SK-N-SH (cell line): ENCODE measurements at regions not wholly inside any gene's neighbourhood (a gene's known extent, or its start where the extent isn't known, plus 50 kb on each side); places are given as distances from the start of the nearest gene placed in this dataset.

Experiments used
- CTCF ChIA-PET: fragments of 300-600, 350-600 bp; formaldehyde crosslinking; extraction: SDS; loops from one replicate; lab custom pipeline; 2021; lab: Yijun Ruan, JAX
- POLR2A ChIA-PET: fragments of 350-600 bp; sonication (Branson Sonifier 250); formaldehyde crosslinking; extraction: SDS; loops from one replicate; lab custom pipeline; 2020; ENCODE audit warnings: antibody characterized with exemption, inconsistent platforms; lab: Yijun Ruan, JAX
- DNase-seq: peaks from one replicate; pipeline ENCODE4 v3.0.0; 2012
- H2AFZ ChIP-seq: fragments of 200-600 bp; sonication (generic); 2 replicates; pipeline ENCODE4 v1.8.1; 2016; ENCODE audit warnings: antibody characterized with exemption, mild to moderate bottlenecking, low read depth
- H3F3A ChIP-seq: fragments of 200-600 bp; sonication (generic); replicated peaks from 2 replicates; pipeline ENCODE3; 2016; ENCODE audit warnings: antibody characterized with exemption, mild to moderate bottlenecking; ENCODE audit not compliant: insufficient read depth
- H3K27ac ChIP-seq, 2 experiments: fragments of 200-500 bp in 1 of 2; fragments of 200-600 bp in 1 of 2; sonication (Bioruptor generic) in 1 of 2; sonication (generic), shearing (Covaris generic) in 1 of 2; 2 replicates each; pipeline versions ENCODE4 v1.5.1 to v1.6.1; 2014 to 2016; ENCODE audit warnings: low read depth in 2 of 2, inconsistent platforms in 1 of 2, low read length in 1 of 2, mild to moderate bottlenecking in 1 of 2, mixed read lengths in 1 of 2
- H3K27me3 ChIP-seq: fragments of 200-600 bp; sonication (generic), shearing (Covaris generic); 2 replicates; pipeline ENCODE4 v1.6.1; 2016; ENCODE audit warnings: mixed run types; ENCODE audit not compliant: insufficient read depth
- H3K36me3 ChIP-seq, 2 experiments: fragments of 200-500 bp in 1 of 2; fragments of 200-600 bp in 1 of 2; sonication (Bioruptor generic) in 1 of 2; sonication (generic) in 1 of 2; replicated peaks in 1 of 2; 2 replicates each; pipeline versions ENCODE3 to v1.5.1; 2014 to 2016; ENCODE audit warnings: low read length in 1 of 2, mild to moderate bottlenecking in 1 of 2; ENCODE audit not compliant: insufficient read depth in 2 of 2, control insufficient read depth in 1 of 2
- H3K4me1 ChIP-seq, 2 experiments: fragments of 200-500 bp in 1 of 2; fragments of 200-600 bp in 1 of 2; sonication (Bioruptor generic) in 1 of 2; sonication (generic), shearing (Covaris generic) in 1 of 2; 2 replicates each; pipeline versions ENCODE4 v1.5.1 to v1.6.1; 2014 to 2016; ENCODE audit warnings: low read depth in 1 of 2, low read length in 1 of 2, mixed run types in 1 of 2; ENCODE audit not compliant: insufficient read depth in 2 of 2, control insufficient read depth in 1 of 2
- H3K4me2 ChIP-seq: fragments of 200-600 bp; sonication (generic), shearing (Covaris generic); 2 replicates; pipeline ENCODE4 v1.6.1; 2017; ENCODE audit warnings: mixed run types
- H3K4me3 ChIP-seq, 2 experiments: fragments of 200-500 bp in 1 of 2; fragments of 200-600 bp in 1 of 2; sonication (Bioruptor generic) in 1 of 2; sonication (generic), shearing (Covaris generic) in 1 of 2; 2 replicates each; pipeline versions ENCODE4 v1.5.1 to v1.8.1; 2014 to 2016; ENCODE audit warnings: low read depth in 2 of 2, inconsistent platforms in 1 of 2, low read length in 1 of 2, mild to moderate bottlenecking in 1 of 2, mixed read lengths in 1 of 2, moderate library complexity in 1 of 2
- H3K79me2 ChIP-seq: fragments of 200-600 bp; sonication (generic); 2 replicates; pipeline ENCODE4 v1.8.1; 2017; ENCODE audit warnings: mild to moderate bottlenecking; ENCODE audit not compliant: insufficient read depth
- H3K9ac ChIP-seq: fragments of 200-600 bp; sonication (generic); 2 replicates; pipeline ENCODE4 v1.6.1; 2017; ENCODE audit warnings: mixed run types
- H3K9me2 ChIP-seq: fragments of 200-600 bp; sonication (generic); 2 replicates; pipeline ENCODE4 v1.6.1; 2017; ENCODE audit warnings: mixed run types
- H3K9me3 ChIP-seq: fragments of 200-600 bp; sonication (generic); 2 replicates; pipeline ENCODE4 v1.6.1; 2017; ENCODE audit warnings: mixed run types, mild to moderate bottlenecking, moderate library complexity
- H4K20me1 ChIP-seq: fragments of 200-600 bp; sonication (generic); 2 replicates; pipeline ENCODE4 v1.6.1; 2017; ENCODE audit warnings: mild to moderate bottlenecking, mixed run types; ENCODE audit not compliant: insufficient read depth
- CHD2 ChIP-seq: fragments of 150-350 bp; IDR thresholded peaks from 2 replicates; pipeline ENCODE4 v1.6.1; 2018; ENCODE audit warnings: low read length; ENCODE audit not compliant: partially characterized antibody
- EP300 ChIP-seq, 2 experiments: IDR thresholded peaks; 2 replicates each; pipeline versions ENCODE4 v1.4.0 to v1.6.1; 2012; ENCODE audit warnings: borderline replicate concordance in 1 of 2, low read depth in 1 of 2, low read length in 1 of 2
- EZH2phosphoT487 ChIP-seq: fragments of 200-600 bp; sonication (generic); IDR thresholded peaks from 2 replicates; pipeline ENCODE4 v1.6.1; 2017; ENCODE audit warnings: low read depth, mixed run types, mild to moderate bottlenecking, antibody characterized with exemption, moderate library complexity, borderline replicate concordance
- FOSL2 ChIP-seq: IDR thresholded peaks from 2 replicates; pipeline ENCODE4 v1.4.0; 2012; ENCODE audit warnings: low read depth, mild to moderate bottlenecking, moderate library complexity, borderline replicate concordance
- FOXJ3 ChIP-seq: sonication (generic); formaldehyde crosslinking; IDR thresholded peaks from 2 replicates; pipeline ENCODE4 v1.5.1; 2020; ENCODE audit warnings: mild to moderate bottlenecking, missing genetic modification reagents
- GATA2 ChIP-seq: sonication (generic); formaldehyde crosslinking; IDR thresholded peaks from 2 replicates; pipeline ENCODE4 v1.5.0; 2020; ENCODE audit warnings: mild to moderate bottlenecking, missing genetic modification reagents
- IRF3 ChIP-seq: fragments of 150-350 bp; IDR thresholded peaks from 2 replicates; pipeline ENCODE4 v1.6.1; 2016; ENCODE audit warnings: mild to moderate bottlenecking, low read depth, low read length
- JUND ChIP-seq: IDR thresholded peaks from 2 replicates; pipeline ENCODE4 v1.4.0; 2012
- MEF2A ChIP-seq: IDR thresholded peaks from 2 replicates; pipeline ENCODE4 v1.4.0; 2012; ENCODE audit warnings: low read depth, borderline replicate concordance
- NRF1 ChIP-seq: IDR thresholded peaks from 2 replicates; pipeline ENCODE4 v1.6.1; 2012; ENCODE audit warnings: low read depth, mild to moderate bottlenecking, low read length
- PBX3 ChIP-seq: IDR thresholded peaks from 2 replicates; pipeline ENCODE4; 2012
- POLR2AphosphoS5 ChIP-seq: IDR thresholded peaks from 2 replicates; pipeline ENCODE4 v1.6.1; 2012; ENCODE audit warnings: low read depth, low read length
- RAD21 ChIP-seq: IDR thresholded peaks from 2 replicates; pipeline ENCODE4 v1.6.1; 2012; ENCODE audit warnings: mild to moderate bottlenecking, low read length
- RCOR1 ChIP-seq: fragments of 150-350 bp; IDR thresholded peaks from 2 replicates; pipeline ENCODE4 v1.6.1; 2017; ENCODE audit warnings: antibody characterized with exemption, low read length
- REST ChIP-seq: IDR thresholded peaks from 2 replicates; pipeline ENCODE4 v1.6.1; 2012; ENCODE audit warnings: mild to moderate bottlenecking, low read depth, low read length, moderate library complexity
- RFX5 ChIP-seq: IDR thresholded peaks from 2 replicates; pipeline ENCODE4 v1.6.1; 2012; ENCODE audit warnings: mild to moderate bottlenecking, improper control_type of control experiment, low read length
- RXRA ChIP-seq: IDR thresholded peaks from 2 replicates; pipeline ENCODE4 v1.4.0; 2012; ENCODE audit warnings: low read depth, mild to moderate bottlenecking, borderline replicate concordance
- TAF1 ChIP-seq: IDR thresholded peaks from 2 replicates; pipeline ENCODE4 v1.6.1; 2012; ENCODE audit warnings: low read depth, mild to moderate bottlenecking, low read length, moderate library complexity, borderline replicate concordance
- TCF12 ChIP-seq: IDR thresholded peaks from 2 replicates; pipeline ENCODE4 v1.4.0; 2012
- WGBS: methylation state at CpG from one replicate; pipeline ENCODE4 v1.1.6; 2017; ENCODE audit warnings: low lambda C conversion rate; 5-methylcytosine and 5-hydroxymethylcytosine counted together
- TF ChIP-seq, protein P1 (sequence below): fragments of 150-350 bp; IDR thresholded peaks from 2 replicates; pipeline ENCODE4 v1.6.1; 2017; ENCODE audit warnings: antibody characterized with exemption, low read length, low read depth, borderline replicate concordance
- TF ChIP-seq, protein P2 (sequence below): IDR thresholded peaks from 2 replicates; pipeline ENCODE4 v1.4.0; 2012; ENCODE audit warnings: low read depth

- WGBS, result 77% methylated on average over 4 of the region's 4 CpGs
- Histone ChIP-seq H2AFZ (no peak overlapping the region), H3K36me3 (no peaks in the 10 kb centered on the region), H4K20me1 (no peaks in the 10 kb centered on the region), H3K27ac (no peak overlapping the region)
- POLR2A ChIA-PET, result no interaction called here
- TF ChIP-seq TCF12 (no peak), IRF3 (no peak), POLR2AphosphoS5 (no peak), TAF1 (no peak), JUND (no peak), CHD2 (no peak), FOXJ3 (no peak), MEF2A (no peak), RAD21 (no peak), GATA2 (no peak), RFX5 (no peak), EZH2phosphoT487 (no peak)
- TF ChIP-seq, protein P1, sequence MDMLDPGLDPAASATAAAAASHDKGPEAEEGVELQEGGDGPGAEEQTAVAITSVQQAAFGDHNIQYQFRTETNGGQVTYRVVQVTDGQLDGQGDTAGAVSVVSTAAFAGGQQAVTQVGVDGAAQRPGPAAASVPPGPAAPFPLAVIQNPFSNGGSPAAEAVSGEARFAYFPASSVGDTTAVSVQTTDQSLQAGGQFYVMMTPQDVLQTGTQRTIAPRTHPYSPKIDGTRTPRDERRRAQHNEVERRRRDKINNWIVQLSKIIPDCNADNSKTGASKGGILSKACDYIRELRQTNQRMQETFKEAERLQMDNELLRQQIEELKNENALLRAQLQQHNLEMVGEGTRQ, result no peak
- TF ChIP-seq, protein P2, sequence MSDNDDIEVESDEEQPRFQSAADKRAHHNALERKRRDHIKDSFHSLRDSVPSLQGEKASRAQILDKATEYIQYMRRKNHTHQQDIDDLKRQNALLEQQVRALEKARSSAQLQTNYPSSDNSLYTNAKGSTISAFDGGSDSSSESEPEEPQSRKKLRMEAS, result no peak
- TF ChIP-seq, all 33 proteins: peak for 0
- no peaks in the 10 kb centered on the region for H3K79me2 ChIP-seq
- no peak overlapping the region for H3K4me3 ChIP-seq
- CTCF ChIA-PET, result no interaction called here
- no peaks in the 10 kb centered on the region; a peak in 1 of 4 replicates for H3K4me1 ChIP-seq
- no peaks in the 10 kb centered on the region for H3K9me3 ChIP-seq
- H3K9me2 ChIP-seq, result no peaks in the 10 kb centered on the region
- no peaks in the 10 kb centered on the region for H3K27me3 ChIP-seq
- H3F3A ChIP-seq, result no peaks in the 10 kb centered on the region
- no peak overlapping the region for H3K9ac ChIP-seq
- H3K4me2 ChIP-seq, result no peak overlapping the region
- DNase-seq, result no peak
These were observed 327.1 kb upstream of the CDH2 start for GRCh38 chr18:28504066-28504465.

GRCh38 chr18:28494151-28494550 is 317.2 kb upstream of the CDH2 start:
- no peaks in the 10 kb centered on the region for H3K9me2 ChIP-seq
- CTCF ChIA-PET, result no interaction called here
- no peak overlapping the region for H3K4me2 ChIP-seq
- no peaks in the 10 kb centered on the region for H3K36me3 ChIP-seq
- POLR2A ChIA-PET, result no interaction called here
- no peak overlapping the region for H3K4me3 ChIP-seq
- no peak overlapping the region for H3K9ac ChIP-seq
- no peaks in the 10 kb centered on the region for H3K79me2 ChIP-seq
- H3K9me3 ChIP-seq, result peaks cover 7% of the 10 kb centered on the region; the same call in 1 of the 2 replicates
- H4K20me1 ChIP-seq, result no peaks in the 10 kb centered on the region
- DNase-seq, result no peak
- H2AFZ ChIP-seq, result no peak overlapping the region
- no peaks in the 10 kb centered on the region for H3F3A ChIP-seq
- TF ChIP-seq RXRA, result no peak
- TF ChIP-seq FOSL2, result no peak
- no peak for TF ChIP-seq RCOR1
- TF ChIP-seq RFX5, result no peak
- no peak for TF ChIP-seq POLR2AphosphoS5
- no peak for TF ChIP-seq NRF1
- no peak for TF ChIP-seq EP300 (IDR thresholded peaks at IDR 0.05; ENCODE audit: borderline replicate concordance in 1 of 2, low read depth in 1 of 2, low read length in 1 of 2)
- no peak for TF ChIP-seq JUND
- TF ChIP-seq, protein P2, result no peak
- TF ChIP-seq CHD2, result no peak
- no peak for TF ChIP-seq TCF12
- TF ChIP-seq PBX3, result no peak
- no peak for TF ChIP-seq RAD21
- TF ChIP-seq REST, result no peak
- WGBS, result 84% methylated on average over 1 of the region's 1 CpG
- no peaks in the 10 kb centered on the region for H3K4me1 ChIP-seq
- no peaks in the 10 kb centered on the region for H3K27me3 ChIP-seq
- H3K27ac ChIP-seq, result no peak overlapping the region
